K562 (cell line): ENCODE measurements at regions not wholly inside any gene's neighbourhood (a gene's known extent, or its start where the extent isn't known, plus 50 kb on each side); places are given as distances from the start of the nearest gene placed in this dataset.
A peak's percentile ranks its signal among the peaks of the same experiment; 100 is the strongest.

Experiments
- ATAC-seq: fragments of 200-7000 bp; cut with Tn5 transposase; 3 replicates; pipeline ENCODE4 v1.9.1; 2020; ENCODE audit warnings: moderate library complexity
- BruUV-seq: library from RNA; stranded (reverse); fragments of 400-500 nt; replicated peaks from 2 replicates; lab custom pipeline; 2021; lab: Mats Ljungman, UMichigan
- CTCF ChIA-PET: fragments of 300-600 bp; formaldehyde crosslinking; extraction: SDS; loops from one replicate; lab custom pipeline; 2021; ENCODE audit warnings: low intra/inter-chr PET ratio; lab: Yijun Ruan, JAX
- POLR2A ChIA-PET: fragments of 300-600, 350-650 bp; sonication (Branson Sonifier 250); formaldehyde crosslinking; extraction: SDS; loops from one replicate; lab custom pipeline; 2021; ENCODE audit warnings: antibody characterized with exemption, inconsistent platforms; lab: Yijun Ruan, JAX
- DNase-seq, 4 experiments: peaks; one replicate each; pipeline versions ENCODE4 v3.0.0 to v3.0.0-alpha.2; 2011 to 2018; ENCODE audit warnings: low spot score in 3 of 4, mixed read lengths in 3 of 4; ENCODE audit errors: extremely low read depth in 1 of 4
- FAIRE-seq: peaks from 2 replicates; lab custom pipeline; 2011; peaks lifted over from hg19 to GRCh38; lab: Jason Lieb, UNC
- H2AFZ ChIP-seq: 2 replicates; pipeline ENCODE4 v1.6.0; 2011; ENCODE audit warnings: low read depth, low read length, control low read depth, inconsistent platforms
- H3K27ac ChIP-seq: fragments of 200-600 bp; 3 replicates; pipeline ENCODE4 v1.8.0; 2011; ENCODE audit warnings: low read depth, mild to moderate bottlenecking, control low read depth, inconsistent platforms, low read length, moderate library complexity, mixed read lengths; ENCODE audit errors: extremely low read depth
- H3K27me3 ChIP-seq, 2 experiments: fragments of 300-600 bp in 1 of 2; 2 replicates in 1 of 2; 3 replicates in 1 of 2; pipeline versions ENCODE4 v1.6.0 to v1.8.0; 2011; ENCODE audit warnings: inconsistent platforms in 2 of 2, low read length in 2 of 2, mild to moderate bottlenecking in 1 of 2, mixed read lengths in 1 of 2, moderate library complexity in 1 of 2; ENCODE audit not compliant: control insufficient read depth in 2 of 2, insufficient read depth in 2 of 2
- H3K36me3 ChIP-seq: fragments of 300-600 bp; 3 replicates; pipeline ENCODE4 v1.8.0; 2011; ENCODE audit warnings: mild to moderate bottlenecking, low read length, inconsistent platforms; ENCODE audit not compliant: control insufficient read depth, insufficient read depth
- H3K4me1 ChIP-seq, 2 experiments: fragments of 200-600 bp in 1 of 2; replicated peaks in 1 of 2; 2 replicates in 1 of 2; 3 replicates in 1 of 2; pipeline versions ENCODE4 v1.5.1 to v1.8.0; 2011; ENCODE audit warnings: inconsistent platforms in 2 of 2, low read length in 2 of 2, mild to moderate bottlenecking in 1 of 2, mixed read lengths in 1 of 2, moderate library complexity in 1 of 2; ENCODE audit not compliant: control insufficient read depth in 2 of 2, insufficient read depth in 2 of 2
- H3K4me2 ChIP-seq: 2 replicates; pipeline ENCODE4 v1.6.1; 2011; ENCODE audit warnings: low read length, control low read depth, inconsistent platforms, mixed read lengths; ENCODE audit not compliant: insufficient read depth
- H3K4me3 ChIP-seq: fragments of 200-600 bp; sonication (generic), shearing (Covaris generic); 2 replicates; pipeline ENCODE4 v1.5.1; 2016; ENCODE audit warnings: control low read depth, inconsistent platforms
- H3K79me2 ChIP-seq: fragments of 200-600 bp; 3 replicates; pipeline ENCODE4 v1.8.0; 2011; ENCODE audit warnings: low read length, inconsistent platforms; ENCODE audit not compliant: control insufficient read depth, insufficient read depth
- H3K9ac ChIP-seq, 2 experiments: 2 replicates each; pipeline versions ENCODE4 v1.6.0 to v1.6.1; 2011; ENCODE audit warnings: low read depth in 2 of 2, low read length in 2 of 2, control low read depth in 1 of 2, inconsistent platforms in 1 of 2, mild to moderate bottlenecking in 1 of 2, mixed read lengths in 1 of 2; ENCODE audit not compliant: insufficient read depth in 1 of 2
- H3K9me1 ChIP-seq: one replicate; pipeline ENCODE4 v1.6.0; 2011; ENCODE audit warnings: inconsistent platforms, mild to moderate bottlenecking, low read length, moderate library complexity; ENCODE audit not compliant: control insufficient read depth, insufficient read depth
- H3K9me3 ChIP-seq: replicated peaks from 2 replicates; pipeline ENCODE4 v1.5.1; 2011; ENCODE audit warnings: low read depth, low read length, inconsistent platforms; ENCODE audit not compliant: control insufficient read depth, insufficient read depth
- H4K20me1 ChIP-seq: replicated peaks from 2 replicates; pipeline ENCODE4 v1.6.1; 2011; ENCODE audit warnings: low read length, inconsistent platforms, mixed read lengths; ENCODE audit not compliant: control insufficient read depth, insufficient read depth
- BMI1 ChIP-seq: fragments of 150-350 bp; IDR thresholded peaks from 2 replicates; pipeline ENCODE4 v1.6.1; 2014; ENCODE audit warnings: low read length
- ELF4 ChIP-seq: fragments of 450-650 bp; formaldehyde crosslinking; IDR thresholded peaks from 2 replicates; pipeline ENCODE4 v1.4.0; 2022; ENCODE audit warnings: missing genetic modification characterization
- NCOA6 ChIP-seq: fragments of 450-650 bp; IDR thresholded peaks from 2 replicates; pipeline ENCODE4 v1.6.1; 2017; ENCODE audit warnings: mild to moderate bottlenecking
- PHB ChIP-seq: fragments of 250-450 bp; sonication (Bioruptor Pico); IDR thresholded peaks from 2 replicates; pipeline ENCODE4 v1.5.0; 2021
- REST ChIP-seq, 2 experiments: fragments of 450-650 bp; formaldehyde crosslinking in 1 of 2; IDR thresholded peaks; 2 replicates each; pipeline versions ENCODE4 v1.4.0 to v1.6.1; 2014 to 2020; ENCODE audit warnings: mild to moderate bottlenecking in 2 of 2, borderline replicate concordance in 1 of 2, low read depth in 1 of 2
- SRSF1 ChIP-seq: fragments of 200-400 bp; formaldehyde crosslinking; IDR thresholded peaks from 2 replicates; pipeline ENCODE4 v1.6.1; 2017; ENCODE audit warnings: mild to moderate bottlenecking, low read depth, low read length, moderate library complexity
- ZBTB17 ChIP-seq: fragments of 450-650 bp; formaldehyde crosslinking; IDR thresholded peaks from 2 replicates; pipeline ENCODE4 v1.4.0; 2020; ENCODE audit warnings: mild to moderate bottlenecking
- ZNF263 ChIP-seq: sonication (generic); formaldehyde crosslinking; IDR thresholded peaks from 2 replicates; pipeline ENCODE4 v1.8.0; 2022; ENCODE audit warnings: mild to moderate bottlenecking, missing genetic modification reagents, borderline replicate concordance
- ZNF274 ChIP-seq: IDR thresholded peaks from 2 replicates; pipeline ENCODE4 v1.6.1; 2011; ENCODE audit warnings: low read depth, mild to moderate bottlenecking, low read length, moderate library complexity, borderline replicate concordance
- ZNF592 ChIP-seq: fragments of 450-650 bp; IDR thresholded peaks from 2 replicates; pipeline ENCODE4 v1.6.1; 2017; ENCODE audit warnings: antibody characterized with exemption, mild to moderate bottlenecking
- WGBS: fragments of 100-300 bp; shearing (Covaris generic); methylation state at CpG from one replicate; pipeline ENCODE4 v1.1.6; 2016; ENCODE audit warnings: low coverage, mixed read lengths; ENCODE audit not compliant: insufficient coverage; ENCODE audit errors: missing lambda C conversion rate; 5-methylcytosine and 5-hydroxymethylcytosine counted together
- in situ Hi-C: fragments of 300-500 bp; cut with MboI; formaldehyde crosslinking; loops from 4 replicates; pipeline ENCODE4 v1.15.0; 2018; ENCODE audit warnings: inconsistent platforms, mixed read lengths
- intact Hi-C: fragments of 100-400 bp; cut with micrococcal nuclease; formaldehyde crosslinking; loops from 2 replicates; pipeline ENCODE4 v1.14.2; 2022

GRCh38 chr2:195596840-195597239 lies 60.2 kb upstream of the SLC39A10 start:
- H2AFZ ChIP-seq, result peak overlapping the region; percentile 29; the same call in 1 of the 2 replicates
- no peaks in the 10 kb centered on the region; the same call in none of the 2 replicates for H3K9me3 ChIP-seq
- in situ Hi-C loops, result no loop called here
- H3K79me2 ChIP-seq, result no peaks in the 10 kb centered on the region
- ChIA-PET POLR2A (interaction anchor here (0.9 to 1.0 kb wide), 2 partner anchors 11 to 60 kb away, joined by 3 read pairs; partner anchors contain the start of gene SLC39A10), CTCF (no interaction called here)
- no peak overlapping the region; the same call in 1 of the 2 replicates for H3K4me2 ChIP-seq
- WGBS, result 43% methylated on average over 3 of the region's 3 CpGs
- BruUV-seq, result no TSS peak
- FAIRE-seq (peak; percentile 66), DNase-seq (peak in 2 of 4 experiments; percentile 16 to 52), ATAC-seq (peak; percentile 47; the same call in 2 of the 3 replicates)
- H4K20me1 ChIP-seq, result no peaks in the 10 kb centered on the region
- H3K9ac ChIP-seq, result no peak overlapping the region; a peak in 1 of 4 replicates
- no peak overlapping the region for H3K27ac ChIP-seq
- H3K9me1 ChIP-seq, result no peaks in the 10 kb centered on the region
- H3K4me1 ChIP-seq, result peaks cover 11 to 23% of the 10 kb centered on the region in 2 experiments; a peak in 4 of 5 replicates
- H3K4me3 ChIP-seq, result no peak overlapping the region
- no peaks in the 10 kb centered on the region for H3K36me3 ChIP-seq
- intact Hi-C loops, result no loop called here
- H3K27me3 ChIP-seq, result no peaks in the 10 kb centered on the region
- TF ChIP-seq SRSF1 (no peak), ZNF592 (no peak), PHB (CRISPR knock-in tag) (no peak), ELF4 (CRISPR knock-in tag) (no peak), ZNF263 (CRISPR knock-in tag) (no peak), ZNF274 (no peak), REST (IDR thresholded peaks at IDR 0.05; ENCODE audit: borderline replicate concordance) (0 out of 2 replicates have a peak, but pooled peaks have one; percentile 15), REST (CRISPR knock-in tag; IDR thresholded peaks at IDR 0.05; ENCODE audit: low read depth) (no peak), BMI1 (no peak), NCOA6 (no peak), ZBTB17 (CRISPR knock-in tag) (peak; percentile 94)
